Lung (tissue), 11 donors: ENCODE measurements at regions not wholly inside any gene's neighbourhood (a gene's known extent, or its start where the extent isn't known, plus 50 kb on each side); places are given as distances from the start of the nearest gene placed in this dataset.

Experiments used
- ATAC-seq: fragments of 200-7000 bp; cut with Tn5 transposase; one replicate; pipeline ENCODE4 v1.9.1; 2020; ENCODE audit warnings: moderate number of reproducible peaks; ENCODE audit not compliant: insufficient read depth, low FRiP score
- DNase-seq, 3 donors: peaks; one replicate each; pipeline ENCODE4 v3.0.0-alpha.2; 2013 to 2017
- H3K27ac ChIP-seq, 2 donors: one replicate each; pipeline ENCODE4 v1.5.1; 2013; ENCODE audit warnings: mild to moderate bottlenecking in 2 of 2, moderate library complexity in 2 of 2, control low read depth in 1 of 2, inconsistent platforms in 1 of 2, low read depth in 1 of 2, low read length in 1 of 2
- H3K27me3 ChIP-seq, 3 donors: one replicate each; pipeline ENCODE4 v1.5.1; 2013; ENCODE audit warnings: low read length in 2 of 3; ENCODE audit not compliant: control insufficient read depth in 3 of 3, insufficient read depth in 3 of 3
- H3K36me3 ChIP-seq, 4 donors: one replicate each; pipeline ENCODE4 v1.5.1; 2013; ENCODE audit warnings: low read length in 4 of 4, mild to moderate bottlenecking in 1 of 4, moderate library complexity in 1 of 4; ENCODE audit not compliant: control insufficient read depth in 4 of 4, insufficient read depth in 4 of 4
- H3K4me1 ChIP-seq, 5 donors: one replicate each; pipeline ENCODE4 v1.5.1; 2013; ENCODE audit warnings: low read length in 5 of 5, mild to moderate bottlenecking in 2 of 5, moderate library complexity in 1 of 5; ENCODE audit not compliant: control insufficient read depth in 5 of 5, insufficient read depth in 5 of 5
- H3K4me3 ChIP-seq: one replicate; pipeline ENCODE4 v1.5.1; 2013; ENCODE audit warnings: mild to moderate bottlenecking, control low read depth, moderate library complexity
- H3K9ac ChIP-seq, 2 donors: one replicate each; pipeline ENCODE4 v1.5.1; 2013; ENCODE audit warnings: low read length in 2 of 2, control low read depth in 1 of 2; ENCODE audit not compliant: insufficient read depth in 1 of 2
- H3K9me3 ChIP-seq, 4 donors: one replicate each; pipeline ENCODE4 v1.5.1; 2013; ENCODE audit warnings: low read length in 3 of 4, mild to moderate bottlenecking in 1 of 4, moderate library complexity in 1 of 4; ENCODE audit not compliant: control insufficient read depth in 4 of 4, insufficient read depth in 3 of 4
- CTCF ChIP-seq: IDR thresholded peaks from 2 replicates; pipeline ENCODE4 v1.5.1; 2012; ENCODE audit warnings: mild to moderate bottlenecking; ENCODE audit errors: control extremely low read depth, extremely low read depth
- WGBS, 2 donors: extraction: QIAGEN DNeasy Blood & Tissue Kit; methylation state at CpG; one replicate each; pipeline ENCODE4 v1.1.7; 2013; 5-methylcytosine and 5-hydroxymethylcytosine counted together
- donor health status: control.
- donor health status: control.
- donor health status: Bipolar disorder and iron deficiency.
- donor health status: healthy.
- donor health status: DM: yes; HTN: yes; CAD: no.

- Histone ChIP-seq H3K9ac (no peak overlapping the region), H3K27me3 (peaks cover 0 to 3% (median 0%) of the 10 kb centered on the region in 3 donors), H3K4me3 (no peak overlapping the region), H3K27ac (no peak overlapping the region), H3K36me3 (no peaks in the 10 kb centered on the region), H3K4me1 (peaks cover 0 to 5% (median 0%) of the 10 kb centered on the region in 5 donors), H3K9me3 (no peaks in the 10 kb centered on the region)
- WGBS, 2 donors, result 60% methylated on average over 5 of the region's 5 CpGs
- no peak for ATAC-seq
- peak; percentile 20 to 77 (median 69) for DNase-seq
- TF ChIP-seq CTCF, result no peak
Observed at GRCh38 chr1:200314085-200314750, 95.6 kb downstream of the ZNF281 start.

- WGBS, 2 donors, result 37 to 60% methylated on average over 1 of the region's 1 CpG
- Histone ChIP-seq H3K4me1 (peaks cover 0 to 1% (median 0%) of the 10 kb centered on the region in 5 donors), H3K36me3 (no peaks in the 10 kb centered on the region), H3K4me3 (no peak overlapping the region), H3K9ac (no peak overlapping the region), H3K27me3 (peaks cover 0 to under 1% (median 0%) of the 10 kb centered on the region in 3 donors), H3K9me3 (no peaks in the 10 kb centered on the region), H3K27ac (no peak overlapping the region)
- TF ChIP-seq CTCF, result no peak
- DNase-seq (no peak), ATAC-seq (no peak)
Observed at GRCh38 chr1:200311256-200311655, 98.6 kb downstream of the ZNF281 start.

- DNase-seq, result no peak
- Histone ChIP-seq H3K9ac (no peak overlapping the region), H3K4me3 (no peak overlapping the region), H3K27ac (no peak overlapping the region), H3K36me3 (no peaks in the 10 kb centered on the region), H3K9me3 (no peaks in the 10 kb centered on the region), H3K4me1 (peaks cover 0 to 1% (median 0%) of the 10 kb centered on the region in 5 donors), H3K27me3 (no peaks in the 10 kb centered on the region)
- no peak for TF ChIP-seq CTCF
- no peak for ATAC-seq
- 85 to 91% methylated on average over 2 of the region's 2 CpGs for WGBS, 2 donors
Observed at GRCh38 chr1:200310824-200311223, 99.0 kb downstream of the ZNF281 start.

GRCh38 chr1:200307755-200308066, 102.1 kb downstream of the ZNF281 start:
- no peaks in the 10 kb centered on the region for H3K36me3 ChIP-seq
- ATAC-seq, result no peak
- no peak overlapping the region for H3K9ac ChIP-seq
- no peak overlapping the region for H3K4me3 ChIP-seq
- DNase-seq, result no peak
- H3K27me3 ChIP-seq, result no peaks in the 10 kb centered on the region
- WGBS, 2 donors, result 78 to 90% methylated on average over 2 of the region's 2 CpGs
- H3K27ac ChIP-seq, result no peak overlapping the region
- peaks cover 0 to 4% (median 0%) of the 10 kb centered on the region in 5 donors for H3K4me1 ChIP-seq
- no peaks in the 10 kb centered on the region for H3K9me3 ChIP-seq
- TF ChIP-seq CTCF, result no peak
